AG09319 (cell line): ENCODE measurements at regions not wholly inside any gene's neighbourhood (a gene's known extent, or its start where the extent isn't known, plus 50 kb on each side); places are given as distances from the start of the nearest gene placed in this dataset.

Source experiments
- DNase-seq: peaks from one replicate; pipeline ENCODE4 v3.0.0-alpha.2; 2010; ENCODE audit warnings: low read depth; ENCODE audit errors: extremely low read depth
- CTCF ChIP-seq: IDR thresholded peaks from 2 replicates; pipeline ENCODE4 v1.5.1; 2011; ENCODE audit warnings: low read depth, mild to moderate bottlenecking, inconsistent platforms, low read length, moderate library complexity

GRCh38 chr2:217433522-217433921 lies 569.3 kb downstream of the TNS1 start:
- TF ChIP-seq CTCF: no peak

DNA sequence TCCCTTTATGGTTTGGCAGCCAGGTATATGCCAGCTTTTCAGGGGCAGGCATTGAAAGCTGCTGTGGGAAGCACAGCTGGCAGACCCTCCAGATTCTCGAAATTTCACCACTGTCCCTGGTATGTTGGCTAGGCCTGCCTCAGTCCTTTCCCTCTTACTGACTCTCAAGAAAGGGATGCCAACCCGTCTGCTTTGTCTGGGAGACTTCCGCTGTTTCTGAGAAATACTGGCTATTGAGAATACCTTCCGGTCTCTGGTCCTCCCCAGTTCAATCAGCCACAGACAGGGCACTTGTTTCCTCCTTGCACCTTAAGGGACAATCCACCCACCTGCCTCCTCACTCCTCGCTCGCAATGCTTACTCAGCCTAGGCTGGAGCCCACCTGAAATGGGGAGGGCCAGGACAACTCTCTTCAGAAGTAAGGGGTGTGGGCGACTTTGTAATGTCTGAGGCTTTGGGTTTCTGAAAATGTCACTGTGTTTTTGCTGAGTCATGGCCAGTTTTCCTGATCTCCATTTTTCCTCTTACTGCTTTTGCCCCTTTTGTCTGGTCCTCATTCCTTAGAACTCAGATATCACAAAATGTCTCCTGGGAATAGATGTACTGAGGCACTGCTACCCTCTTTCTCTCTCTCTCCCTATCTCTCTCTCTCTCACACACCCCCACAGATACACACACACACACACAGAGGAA lies 571.1 kb downstream of the TNS1 start:
- no peak for TF ChIP-seq CTCF
- no peak for DNase-seq

More at GRCh38 chr2:217433522-217433921, 569.3 kb downstream of the TNS1 start:
- DNase-seq: no peak

- no peak for TF ChIP-seq CTCF
- no peak for DNase-seq
These were observed 571.2 kb upstream of the TNP1 start for GRCh38 chr2:217430916-217431576.

DNA sequence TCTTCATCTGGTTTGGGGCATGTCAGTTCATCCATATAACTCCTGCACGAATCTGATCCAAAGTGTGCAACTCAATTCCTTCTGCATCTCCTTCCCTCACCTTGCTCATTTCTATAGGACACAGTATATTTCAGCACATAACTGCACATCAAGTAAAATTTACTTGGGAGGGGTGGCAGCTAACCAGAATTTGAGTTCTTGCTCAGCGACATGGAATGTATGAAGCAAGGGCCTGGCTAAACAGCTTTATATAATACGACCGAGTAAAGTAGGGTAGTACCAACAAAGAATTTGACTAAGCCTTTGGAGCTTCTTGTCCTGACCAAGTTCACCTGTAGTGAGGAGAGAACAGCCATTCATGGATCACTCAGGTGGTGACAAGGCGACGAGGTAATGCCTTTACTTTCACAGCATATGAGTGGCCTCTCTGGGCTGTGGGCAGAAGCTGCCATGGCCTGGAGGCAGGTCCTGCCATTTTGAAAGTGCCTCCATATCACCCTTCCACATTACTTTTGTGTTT lies 570.2 kb upstream of the TNP1 start:
- TF ChIP-seq CTCF: no peak
- DNase-seq: no peak

GRCh38 chr2:217421834-217422233 lies 562.0 kb upstream of the TNP1 start:
- no peak for TF ChIP-seq CTCF
- DNase-seq: no peak

DNA sequence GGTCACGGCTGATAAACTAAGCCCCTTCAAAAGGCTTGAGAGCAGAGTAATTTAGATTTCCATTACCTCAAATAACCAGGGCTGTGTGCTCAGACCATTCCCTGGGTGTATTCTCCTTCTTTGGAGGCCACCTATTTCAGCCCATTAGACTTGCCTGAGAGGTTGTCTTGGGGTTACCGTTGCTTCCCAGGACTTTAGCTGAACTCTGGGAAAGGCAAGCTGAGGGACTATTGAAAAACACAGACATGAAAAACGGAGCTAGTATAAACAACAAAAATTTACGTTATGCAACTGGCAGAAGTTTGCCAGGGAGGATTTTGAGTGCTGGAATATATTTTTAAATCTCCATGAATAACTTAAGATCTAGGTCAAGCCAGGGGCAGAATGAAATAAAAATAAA lies 561.0 kb upstream of the TNP1 start:
- TF ChIP-seq CTCF: no peak

DNA sequence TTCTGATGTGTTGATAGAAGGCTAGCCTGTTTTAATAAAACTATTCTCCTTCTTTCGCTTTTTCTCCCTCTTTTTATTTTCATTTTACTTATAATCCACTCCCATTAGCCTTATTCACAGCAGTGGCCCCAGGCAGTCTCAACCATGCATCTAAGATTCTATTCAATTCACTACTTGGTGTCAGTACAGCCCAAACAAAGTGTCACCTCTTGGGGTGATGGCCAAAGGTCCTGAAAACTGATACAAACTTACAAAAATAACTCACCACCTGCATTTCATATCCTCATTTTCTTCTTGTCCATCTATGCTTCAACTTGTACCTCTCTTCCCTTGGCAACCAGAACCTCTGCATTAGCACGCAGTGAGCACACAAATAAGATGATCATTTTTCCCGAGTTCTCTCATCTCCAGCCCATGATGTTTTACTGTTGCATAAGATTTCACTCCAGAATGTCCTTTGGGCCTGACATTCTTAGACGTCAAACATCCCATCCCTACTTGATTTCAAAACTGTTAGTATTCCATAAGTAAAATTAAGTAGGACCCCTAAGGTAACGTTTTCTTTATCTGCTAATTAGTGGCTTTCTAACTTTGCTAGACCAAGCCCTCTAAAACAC lies 559.3 kb upstream of the TNP1 start:
- no peak for DNase-seq
- no peak for TF ChIP-seq CTCF

More for the DNA sequence above, 561.0 kb upstream of the TNP1 start:
- no peak for DNase-seq
